Vagina (tissue), 2 donors: ENCODE measurements at regions not wholly inside any gene's neighbourhood (a gene's known extent, or its start where the extent isn't known, plus 50 kb on each side); places are given as distances from the start of the nearest gene placed in this dataset.
"Not testable (repeated sequence)": the region's sequence is repeated elsewhere in the genome, so short reads cannot be mapped to it uniquely, and the experiment has no call there.

Experiments
- DNase-seq, 2 donors: peaks; one replicate each; pipeline ENCODE4 v3.0.0-alpha.2; 2017; ENCODE audit errors: extremely low spot score in 2 of 2
- H3K27ac ChIP-seq: fragments of 200-600 bp; sonication (generic); one replicate; pipeline ENCODE4 v1.5.1; 2019
- H3K27me3 ChIP-seq: fragments of 200-600 bp; sonication (generic); one replicate; pipeline ENCODE4 v1.5.1; 2019
- H3K36me3 ChIP-seq, 2 donors: fragments of 200-600 bp; sonication (generic); one replicate each; pipeline ENCODE4 v1.5.1; 2017 to 2019
- H3K4me1 ChIP-seq: fragments of 200-600 bp; sonication (generic); one replicate; pipeline ENCODE4 v1.5.1; 2019
- H3K4me3 ChIP-seq, 2 donors: fragments of 200-600 bp; sonication (generic); 1 replicate in 1 of 2; 2 replicates in 1 of 2; pipeline ENCODE4 v1.5.1; 2016 to 2019
- H3K9me3 ChIP-seq: fragments of 200-600 bp; sonication (generic); one replicate; pipeline ENCODE4 v1.5.1; 2019
- POLR2A ChIP-seq, 2 donors: fragments of 450-650 bp; IDR thresholded peaks; one replicate each; pipeline ENCODE4 v1.6.1; 2017; ENCODE audit warnings: antibody characterized with exemption in 2 of 2, mild to moderate bottlenecking in 2 of 2, moderate library complexity in 2 of 2
- POLR2AphosphoS5 ChIP-seq, 2 donors: sonication (generic); formaldehyde crosslinking; IDR thresholded peaks; one replicate each; pipeline ENCODE4 v1.9.0; 2017; ENCODE audit warnings: antibody characterized with exemption in 2 of 2, mild to moderate bottlenecking in 2 of 2, low read depth in 1 of 2; ENCODE audit not compliant: insufficient read depth in 1 of 2
- intact Hi-C: fragments of 100-400 bp; cut with DNase I; formaldehyde crosslinking; loops from one replicate; pipeline ENCODE4 v1.15.1; 2023
- TF ChIP-seq, protein P1 (sequence below), 3 experiments: fragments of 450-650 bp in 2 of 3; fragments of 200-600 bp in 1 of 3; sonication (generic) in 1 of 3; IDR thresholded peaks; one replicate each; pipeline ENCODE4 v1.5.1; 2017 to 2019; ENCODE audit warnings: antibody characterized with exemption in 3 of 3, mild to moderate bottlenecking in 2 of 3, moderate library complexity in 2 of 3

- no peaks in the 10 kb centered on the region for H3K4me1 ChIP-seq
- peaks cover 10% of the 10 kb centered on the region for H3K9me3 ChIP-seq
- intact Hi-C loops = no loop called here
- no peak overlapping the region for H3K27ac ChIP-seq
- no peaks in the 10 kb centered on the region for H3K36me3 ChIP-seq
- H3K27me3 ChIP-seq = no peaks in the 10 kb centered on the region
- H3K4me3 ChIP-seq = no peak overlapping the region
- no peak for DNase-seq
- no peak for TF ChIP-seq POLR2AphosphoS5 (IDR thresholded peaks at IDR 0.05; ENCODE audit: insufficient read depth in 1 of 2, low read depth in 1 of 2)
- TF ChIP-seq POLR2A (IDR thresholded peaks at IDR 0.05) = no peak
- TF ChIP-seq, protein P1, sequence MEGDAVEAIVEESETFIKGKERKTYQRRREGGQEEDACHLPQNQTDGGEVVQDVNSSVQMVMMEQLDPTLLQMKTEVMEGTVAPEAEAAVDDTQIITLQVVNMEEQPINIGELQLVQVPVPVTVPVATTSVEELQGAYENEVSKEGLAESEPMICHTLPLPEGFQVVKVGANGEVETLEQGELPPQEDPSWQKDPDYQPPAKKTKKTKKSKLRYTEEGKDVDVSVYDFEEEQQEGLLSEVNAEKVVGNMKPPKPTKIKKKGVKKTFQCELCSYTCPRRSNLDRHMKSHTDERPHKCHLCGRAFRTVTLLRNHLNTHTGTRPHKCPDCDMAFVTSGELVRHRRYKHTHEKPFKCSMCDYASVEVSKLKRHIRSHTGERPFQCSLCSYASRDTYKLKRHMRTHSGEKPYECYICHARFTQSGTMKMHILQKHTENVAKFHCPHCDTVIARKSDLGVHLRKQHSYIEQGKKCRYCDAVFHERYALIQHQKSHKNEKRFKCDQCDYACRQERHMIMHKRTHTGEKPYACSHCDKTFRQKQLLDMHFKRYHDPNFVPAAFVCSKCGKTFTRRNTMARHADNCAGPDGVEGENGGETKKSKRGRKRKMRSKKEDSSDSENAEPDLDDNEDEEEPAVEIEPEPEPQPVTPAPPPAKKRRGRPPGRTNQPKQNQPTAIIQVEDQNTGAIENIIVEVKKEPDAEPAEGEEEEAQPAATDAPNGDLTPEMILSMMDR (IDR thresholded peaks at IDR 0.05) = no peak
These were observed 465.3 kb downstream of the ACTR3B start for GRCh38 chr7:153224890-153225289.

- H3K27me3 ChIP-seq, H3K4me3 ChIP-seq, H3K27ac ChIP-seq, intact Hi-C loops, H3K9me3 ChIP-seq, H3K36me3 ChIP-seq, DNase-seq, H3K4me1 ChIP-seq: not testable (repeated sequence)
These were observed 485.6 kb downstream of the ACTR3B start for GRCh38 chr7:153245136-153245535.

DNA sequence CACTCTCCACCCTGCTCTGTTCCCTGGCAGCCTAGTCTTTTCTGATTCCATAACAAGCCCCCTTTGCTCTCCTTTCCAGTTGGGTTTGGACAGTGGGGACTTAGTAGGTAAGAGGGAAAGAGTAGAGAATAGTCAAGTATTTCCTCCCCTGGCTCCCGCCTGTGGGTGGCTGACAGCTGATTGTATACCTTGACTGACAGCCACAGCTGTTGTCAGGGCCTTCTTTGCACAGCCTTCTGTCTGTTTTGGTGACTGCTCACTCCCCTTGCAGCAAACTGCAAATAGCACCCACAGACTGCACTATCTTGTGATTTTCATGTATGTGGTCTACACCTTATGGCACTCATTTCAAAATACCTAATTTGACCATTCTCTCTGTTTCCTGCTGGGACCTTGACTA, 486.3 kb downstream of the ACTR3B start:
- intact Hi-C loops = no loop called here
- Histone ChIP-seq H3K4me1 (no peaks in the 10 kb centered on the region), H3K36me3 (no peaks in the 10 kb centered on the region), H3K27me3 (no peaks in the 10 kb centered on the region), H3K4me3 (no peak overlapping the region), H3K9me3 (no peaks in the 10 kb centered on the region), H3K27ac (no peak overlapping the region)
- no peak for TF ChIP-seq POLR2A (IDR thresholded peaks at IDR 0.05)
- DNase-seq = no peak

- no peak overlapping the region for H3K27ac ChIP-seq
- H3K27me3 ChIP-seq = no peaks in the 10 kb centered on the region
- no peak for TF ChIP-seq POLR2A (IDR thresholded peaks at IDR 0.05)
- TF ChIP-seq, protein P1 (IDR thresholded peaks at IDR 0.05) = no peak
- TF ChIP-seq POLR2AphosphoS5 (IDR thresholded peaks at IDR 0.05; ENCODE audit: insufficient read depth in 1 of 2, low read depth in 1 of 2) = no peak
- intact Hi-C loops = no loop called here
- H3K4me1 ChIP-seq = no peaks in the 10 kb centered on the region
- no peaks in the 10 kb centered on the region for H3K36me3 ChIP-seq
- no peaks in the 10 kb centered on the region for H3K9me3 ChIP-seq
- H3K4me3 ChIP-seq = no peak overlapping the region
- DNase-seq = no peak
These were observed 488.4 kb downstream of the ACTR3B start for GRCh38 chr7:153247926-153248325.

DNA sequence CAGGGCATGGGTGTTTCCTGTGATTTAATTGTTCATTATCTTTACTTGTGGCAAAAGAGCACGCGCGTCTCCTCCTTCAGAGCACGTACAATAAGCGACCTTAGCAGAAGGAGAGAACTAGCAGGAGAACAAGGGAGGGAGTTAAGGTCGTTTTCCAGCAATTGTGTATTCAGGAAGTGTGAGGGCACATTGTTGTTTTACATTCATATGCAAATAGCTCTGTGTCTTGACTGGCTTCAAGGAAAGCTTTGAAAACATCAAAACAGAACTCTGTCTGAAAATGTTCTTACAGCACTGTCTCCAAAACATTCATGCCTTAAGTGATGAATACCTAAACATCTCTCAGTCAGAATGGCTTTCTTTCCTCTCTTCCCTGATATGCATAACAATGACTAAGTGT, 499.1 kb downstream of the ACTR3B start:
- no peak for DNase-seq
- Histone ChIP-seq H3K4me3 (no peak overlapping the region), H3K27me3 (no peaks in the 10 kb centered on the region), H3K9me3 (no peaks in the 10 kb centered on the region), H3K36me3 (no peaks in the 10 kb centered on the region), H3K27ac (no peak overlapping the region), H3K4me1 (no peaks in the 10 kb centered on the region)
- intact Hi-C loops = no loop called here
- TF ChIP-seq POLR2AphosphoS5 (IDR thresholded peaks at IDR 0.05; ENCODE audit: insufficient read depth in 1 of 2, low read depth in 1 of 2) (no peak), POLR2A (IDR thresholded peaks at IDR 0.05) (no peak)
- TF ChIP-seq, protein P1 (IDR thresholded peaks at IDR 0.05) = no peak

DNA sequence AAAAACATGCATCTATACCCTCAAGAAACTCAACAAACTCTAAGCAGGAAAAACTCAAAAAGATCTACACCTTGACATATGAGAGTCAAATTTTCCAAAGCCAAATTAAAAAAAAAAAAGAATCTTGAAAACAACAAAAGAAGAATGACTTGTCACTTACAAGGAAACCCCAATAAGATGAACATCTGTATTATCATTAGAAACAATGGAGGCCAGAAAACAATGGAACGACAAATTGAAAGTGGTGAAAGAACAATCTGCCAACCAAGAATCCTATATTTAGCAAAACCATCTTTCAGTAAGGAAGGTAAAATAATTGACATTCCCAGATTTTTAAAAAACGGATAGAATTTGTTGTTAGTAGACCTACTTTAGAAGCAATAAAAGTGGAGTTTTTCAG, 516.8 kb downstream of the ACTR3B start:
- no peaks in the 10 kb centered on the region for H3K36me3 ChIP-seq
- TF ChIP-seq, protein P1 (IDR thresholded peaks at IDR 0.05) = no peak
- TF ChIP-seq POLR2AphosphoS5 (IDR thresholded peaks at IDR 0.05; ENCODE audit: insufficient read depth in 1 of 2, low read depth in 1 of 2) = no peak
- no peak for TF ChIP-seq POLR2A (IDR thresholded peaks at IDR 0.05)
- no peak overlapping the region for H3K27ac ChIP-seq

More for the DNA sequence above, 516.8 kb downstream of the ACTR3B start:
- H3K27me3 ChIP-seq = no peaks in the 10 kb centered on the region
- intact Hi-C loops = no loop called here
- no peaks in the 10 kb centered on the region for H3K4me1 ChIP-seq
- no peak overlapping the region for H3K4me3 ChIP-seq
- no peaks in the 10 kb centered on the region for H3K9me3 ChIP-seq
- no peak for DNase-seq
